GM18868 (cell line): ENCODE measurements at regions not wholly inside any gene's neighbourhood (a gene's known extent, or its start where the extent isn't known, plus 50 kb on each side); places are given as distances from the start of the nearest gene placed in this dataset.
A peak's percentile ranks its signal among the peaks of the same experiment; 100 is the strongest.

Source experiments
- ATAC-seq: cut with Tn5 transposase; IDR thresholded peaks from one replicate; pipeline ENCODE4 v1.9.1; 2021; ENCODE audit warnings: mild to moderate bottlenecking, moderate library complexity; ENCODE audit not compliant: unreplicated experiment

- ATAC-seq = peak; percentile 97
Measured at GRCh38 chr18:44123743-44124142, 556.9 kb upstream of the SETBP1 start.

GRCh38 chr18:44125446-44125845, 555.2 kb upstream of the SETBP1 start:
- ATAC-seq = no peak

- ATAC-seq = no peak
Measured at GRCh38 chr18:44126598-44126997, 554.1 kb upstream of the SETBP1 start.

- no peak for ATAC-seq
Measured at GRCh38 chr18:44128365-44128764, 552.3 kb upstream of the SETBP1 start.

DNA sequence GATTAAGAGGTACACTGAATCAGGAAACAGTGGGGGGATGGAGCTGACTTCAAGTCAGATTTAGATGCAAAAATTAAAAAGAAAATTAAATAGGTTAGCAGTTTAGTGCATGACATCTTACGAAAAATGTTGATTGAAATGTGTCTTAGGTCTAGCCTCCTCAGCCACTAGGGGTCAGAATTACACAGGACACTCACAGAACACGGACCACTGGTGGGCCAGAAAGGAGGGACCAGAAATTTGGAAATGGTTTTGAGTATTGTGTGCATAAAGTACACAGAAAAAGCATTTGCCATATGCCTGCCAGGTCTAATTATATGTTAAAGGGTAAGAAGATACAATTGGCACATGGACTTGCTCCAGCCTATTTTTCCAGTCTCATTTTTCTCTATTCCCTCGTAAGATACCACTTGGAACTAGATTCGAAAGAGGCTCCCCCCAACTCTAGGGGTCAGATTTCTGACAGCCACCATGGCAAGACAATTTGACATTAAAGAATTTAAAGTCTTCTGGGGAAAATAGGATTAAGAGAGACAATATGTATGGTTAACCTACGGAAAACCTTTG, 550.2 kb upstream of the SETBP1 start:
- no peak for ATAC-seq

DNA sequence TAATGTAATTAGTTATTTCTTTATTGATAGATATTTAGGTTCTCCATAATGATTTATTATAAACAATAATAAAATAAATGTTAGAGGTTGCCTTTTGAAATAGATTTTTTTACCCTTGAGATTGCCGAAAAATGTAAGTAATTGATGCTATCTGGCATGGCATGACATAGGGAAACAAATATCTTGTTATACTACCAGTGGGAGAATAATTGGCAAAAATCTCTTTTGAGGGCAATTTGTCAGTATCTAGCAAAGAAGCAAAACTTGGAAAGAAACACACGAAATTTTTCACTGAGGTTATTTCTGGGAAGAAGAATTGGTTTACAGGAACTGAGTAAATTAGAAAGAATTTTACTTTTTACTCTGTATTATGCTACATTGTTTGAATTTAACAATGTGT, 547.2 kb upstream of the SETBP1 start:
- ATAC-seq = no peak

DNA sequence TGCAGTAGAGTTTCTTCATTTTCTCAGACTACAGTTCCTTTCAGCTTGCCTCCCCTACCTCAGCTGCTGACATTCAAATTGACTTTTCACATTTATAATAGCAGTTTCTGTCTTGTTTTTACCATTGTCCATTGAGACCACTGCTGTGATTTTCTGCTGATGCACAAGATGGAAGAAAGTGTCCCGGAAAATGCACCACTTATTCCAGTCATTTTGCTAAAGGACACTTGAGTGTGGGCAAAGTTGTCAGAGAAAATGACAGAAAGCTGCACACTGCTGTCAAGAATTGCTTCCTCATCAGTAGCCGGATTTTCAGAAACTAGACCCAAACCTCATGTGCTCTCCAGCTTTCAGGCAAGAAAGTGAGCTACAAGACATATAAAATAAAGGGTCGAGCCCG, 546.2 kb upstream of the SETBP1 start:
- ATAC-seq = no peak

DNA sequence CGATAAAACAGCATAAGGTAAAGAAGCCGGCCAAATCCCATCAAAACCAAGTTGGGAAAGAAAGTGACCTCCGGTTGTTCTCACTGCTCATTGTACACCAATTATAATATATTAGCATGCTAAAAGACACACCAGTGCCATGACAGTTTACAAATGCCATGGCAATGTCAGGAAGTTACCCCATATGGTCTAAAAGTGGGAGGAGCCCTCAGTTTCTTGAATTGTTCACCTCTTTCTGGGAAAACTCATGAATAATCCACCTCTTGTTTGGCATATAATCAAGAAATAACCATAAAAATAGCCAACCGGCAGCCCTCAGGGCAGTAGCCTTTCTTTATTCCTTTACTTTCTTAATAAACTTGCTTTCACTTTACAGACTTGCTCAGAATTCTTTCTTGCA, 544.9 kb upstream of the SETBP1 start:
- ATAC-seq = no peak

- no peak for ATAC-seq
Measured at GRCh38 chr18:44136326-44136725, 544.4 kb upstream of the SETBP1 start.

- ATAC-seq = no peak
Measured at GRCh38 chr18:44143072-44143471, 537.6 kb upstream of the SETBP1 start.

- ATAC-seq = no peak
Measured at GRCh38 chr18:44149706-44150105, 531.0 kb upstream of the SETBP1 start.

- ATAC-seq = no peak
Measured at GRCh38 chr18:44153981-44154380, 526.7 kb upstream of the SETBP1 start.

DNA sequence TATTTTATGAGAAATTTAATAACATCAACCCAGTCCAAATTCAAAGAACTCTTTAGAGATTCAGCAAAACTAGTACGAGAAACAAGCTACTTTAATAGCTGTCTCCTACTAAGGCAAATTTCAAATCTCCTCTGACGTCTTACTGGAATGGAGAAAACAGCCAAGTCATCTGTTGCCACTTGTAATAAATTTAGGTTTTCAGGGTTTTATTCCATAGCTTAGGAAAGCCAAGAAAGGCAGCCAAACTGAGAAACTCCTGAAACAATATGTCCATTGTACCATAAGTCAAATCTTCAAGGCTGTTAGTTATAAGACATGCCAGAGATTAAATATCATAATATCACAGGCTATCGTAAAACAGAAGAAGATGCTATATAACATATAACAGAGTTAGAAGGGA, 524.6 kb upstream of the SETBP1 start:
- no peak for ATAC-seq

GRCh38 chr18:44156776-44157335, 523.8 kb upstream of the SETBP1 start:
- no peak for ATAC-seq

DNA sequence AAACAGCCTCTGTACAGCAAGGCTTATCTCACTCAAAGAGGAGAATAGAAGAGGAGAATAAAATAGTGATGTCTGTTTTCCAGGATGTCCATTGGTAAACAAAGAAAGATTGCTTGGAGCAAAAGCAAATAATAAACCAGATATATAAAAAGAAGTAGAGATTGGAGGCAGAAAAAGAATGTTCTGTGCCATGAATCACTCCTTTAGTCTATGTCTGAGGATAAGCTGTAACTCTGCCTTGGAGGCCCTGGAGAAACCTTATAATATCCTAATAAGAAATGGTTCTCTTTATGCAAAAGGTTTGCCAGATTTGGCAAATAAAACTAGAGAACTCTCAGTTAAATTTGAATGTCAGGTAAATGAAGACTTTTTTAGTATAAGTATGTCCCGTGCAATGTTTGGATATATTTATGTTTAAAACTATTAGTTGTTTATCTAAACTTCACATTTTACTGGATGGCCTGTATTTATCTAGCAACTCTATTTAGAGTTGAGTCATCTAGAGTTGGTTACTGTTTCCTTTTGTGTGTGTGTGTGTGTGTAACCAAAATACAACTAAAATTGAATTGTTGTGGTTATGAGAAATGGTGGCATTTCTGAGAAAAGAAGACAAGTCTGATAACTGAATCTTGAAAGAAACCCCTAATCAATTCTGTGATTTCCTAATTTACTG, 510.3 kb upstream of the SETBP1 start:
- ATAC-seq = no peak

DNA sequence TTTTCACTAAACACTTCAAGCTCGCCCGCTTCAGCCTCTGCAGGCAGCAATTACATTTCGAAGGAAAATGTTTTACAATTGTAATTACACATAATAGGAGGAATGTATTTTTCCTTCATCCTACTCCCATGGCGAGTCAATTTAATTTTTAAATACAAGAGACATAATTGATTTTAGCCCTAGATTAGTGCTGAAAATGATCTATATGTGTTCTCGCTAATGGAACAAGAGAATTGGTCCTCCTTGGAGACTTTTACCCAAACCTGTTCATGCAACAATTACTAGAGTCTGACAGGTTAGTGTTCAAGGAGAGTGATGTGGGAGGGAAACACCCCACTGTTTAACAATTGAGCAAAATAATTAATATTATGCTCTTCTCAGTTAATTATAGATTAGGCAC, 509.4 kb upstream of the SETBP1 start:
- ATAC-seq = no peak

DNA sequence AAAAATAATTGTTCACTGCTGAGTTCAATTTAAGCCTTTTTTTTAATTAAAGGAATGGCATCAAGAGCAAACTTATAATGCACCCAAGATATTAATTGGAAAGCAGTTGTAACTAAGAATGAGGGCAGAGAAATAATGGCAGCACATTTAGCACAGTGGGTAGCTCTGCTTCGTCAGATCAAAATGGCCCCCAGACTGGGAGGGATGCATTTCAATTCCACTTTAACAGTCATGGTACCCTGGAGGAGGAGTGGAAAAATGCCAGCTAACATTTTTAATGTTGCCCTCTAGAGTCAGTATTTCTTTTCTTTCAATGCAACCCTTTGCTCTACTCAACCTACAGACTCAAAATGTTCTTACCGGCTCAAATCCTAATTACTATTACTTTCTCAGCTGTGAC, 504.8 kb upstream of the SETBP1 start:
- ATAC-seq = no peak

- no peak for ATAC-seq
Measured at GRCh38 chr18:44178476-44178875, 502.2 kb upstream of the SETBP1 start.

DNA sequence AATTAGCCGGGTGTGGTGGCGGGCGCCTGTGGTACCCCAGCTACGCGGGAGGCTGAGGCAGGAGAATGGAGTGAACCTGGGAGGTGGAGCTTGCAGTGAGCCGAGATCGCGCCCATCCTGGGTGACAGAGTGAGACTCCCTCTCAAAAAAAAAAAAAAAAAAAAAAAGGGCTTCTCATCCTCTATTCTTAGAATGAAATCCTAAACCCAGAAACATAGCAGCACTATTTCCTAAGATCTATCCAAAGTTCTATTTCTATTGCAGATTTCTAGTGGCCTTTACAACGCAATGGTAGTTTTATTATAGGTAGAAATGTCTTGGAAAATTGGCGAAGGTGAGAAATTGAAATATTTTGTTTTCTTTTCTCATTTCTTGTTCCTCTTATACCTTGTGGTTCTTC, 501.0 kb upstream of the SETBP1 start:
- no peak for ATAC-seq

DNA sequence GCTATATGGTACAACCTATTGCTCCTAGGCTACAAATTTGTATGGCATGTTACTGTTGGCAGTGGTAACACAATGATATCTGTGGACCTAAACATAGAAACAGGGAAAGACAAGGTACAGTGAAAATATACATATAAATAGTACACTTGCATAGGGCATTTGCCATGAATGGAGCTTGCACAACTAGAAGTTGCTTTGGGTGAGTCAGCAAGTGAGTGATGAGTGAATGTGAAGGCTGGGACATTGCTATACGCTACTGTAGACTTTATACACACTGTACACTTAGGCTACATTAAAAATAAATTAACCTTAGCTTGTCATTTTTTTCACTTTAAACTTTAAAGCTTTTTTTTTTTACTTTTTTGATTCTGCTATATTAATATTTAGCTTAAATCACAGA, 500.0 kb upstream of the SETBP1 start:
- no peak for ATAC-seq

- ATAC-seq = no peak
Measured at GRCh38 chr18:44181951-44182747, 498.5 kb upstream of the SETBP1 start.

GRCh38 chr18:44186001-44186400, 494.7 kb upstream of the SETBP1 start:
- no peak for ATAC-seq
